HAP-1 (cell line): ENCODE measurements at regions not wholly inside any gene's neighbourhood (a gene's known extent, or its start where the extent isn't known, plus 50 kb on each side); places are given as distances from the start of the nearest gene placed in this dataset.

Experiments
- DNase-seq, 2 experiments: peaks; one replicate each; pipeline ENCODE4 v3.0.0-alpha.2; 2016 to 2020; ENCODE audit warnings: low spot score in 2 of 2
- H3K27me3 ChIP-seq: fragments of 250-450 bp; sonication (Bioruptor Pico); 2 replicates; pipeline ENCODE4 v1.5.1; 2020; ENCODE audit warnings: low read depth, mild to moderate bottlenecking, moderate library complexity
- H3K36me3 ChIP-seq: fragments of 250-450 bp; sonication (Bioruptor Pico); replicated peaks from 2 replicates; pipeline ENCODE4 v1.5.1; 2020; ENCODE audit warnings: mild to moderate bottlenecking
- H3K4me1 ChIP-seq: fragments of 250-450 bp; sonication (Bioruptor Pico); 2 replicates; pipeline ENCODE4 v1.5.1; 2020; ENCODE audit warnings: mild to moderate bottlenecking
- H3K4me3 ChIP-seq: fragments of 250-450 bp; sonication (Bioruptor Pico); 2 replicates; pipeline ENCODE4 v1.5.1; 2020; ENCODE audit warnings: mild to moderate bottlenecking, moderate library complexity
- H3K9me3 ChIP-seq: fragments of 250-450 bp; sonication (Bioruptor Pico); 2 replicates; pipeline ENCODE4 v1.5.1; 2020; ENCODE audit warnings: mild to moderate bottlenecking, moderate library complexity
- in situ Hi-C: fragments of 300-500 bp; cut with MboI; formaldehyde crosslinking; loops from 3 replicates; pipeline ENCODE4 v1.14.3; 2020; ENCODE audit warnings: low sequenced_read_pairs, inconsistent platforms, mixed read lengths

GRCh38 chr13:88097541-88097940 lies 426.4 kb downstream of the SLITRK5 start:
- DNase-seq, result no peak
- no peaks in the 10 kb centered on the region for H3K27me3 ChIP-seq
- H3K9me3 ChIP-seq, result no peaks in the 10 kb centered on the region
- H3K4me1 ChIP-seq, result no peaks in the 10 kb centered on the region
- H3K36me3 ChIP-seq, result no peaks in the 10 kb centered on the region
- no peak overlapping the region for H3K4me3 ChIP-seq
- in situ Hi-C loops, result no loop called here

DNA sequence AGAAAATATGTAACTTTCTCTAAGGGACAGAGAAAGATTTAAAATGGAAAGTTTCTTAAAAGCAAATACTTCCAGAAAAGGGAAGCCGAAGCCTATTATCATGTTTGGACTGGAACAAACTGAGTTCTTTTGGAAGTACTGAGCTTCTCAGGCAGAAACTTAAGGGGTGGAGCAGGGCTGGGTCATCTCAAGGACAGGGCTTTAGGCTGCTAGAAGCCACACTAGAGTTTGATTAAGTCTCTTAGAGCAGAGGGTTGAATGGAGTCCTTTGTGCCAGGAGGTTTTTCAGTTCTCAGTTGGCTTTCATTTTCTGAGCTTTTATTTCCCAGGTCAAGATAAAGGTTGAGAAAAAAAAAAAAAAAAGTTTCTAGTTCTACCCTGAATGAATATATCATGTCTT lies 432.7 kb downstream of the SLITRK5 start:
- Histone ChIP-seq H3K27me3 (no peaks in the 10 kb centered on the region), H3K9me3 (no peaks in the 10 kb centered on the region), H3K36me3 (no peaks in the 10 kb centered on the region), H3K4me1 (no peaks in the 10 kb centered on the region), H3K4me3 (no peak overlapping the region)
- no peak for DNase-seq
- in situ Hi-C loops, result no loop called here

DNA sequence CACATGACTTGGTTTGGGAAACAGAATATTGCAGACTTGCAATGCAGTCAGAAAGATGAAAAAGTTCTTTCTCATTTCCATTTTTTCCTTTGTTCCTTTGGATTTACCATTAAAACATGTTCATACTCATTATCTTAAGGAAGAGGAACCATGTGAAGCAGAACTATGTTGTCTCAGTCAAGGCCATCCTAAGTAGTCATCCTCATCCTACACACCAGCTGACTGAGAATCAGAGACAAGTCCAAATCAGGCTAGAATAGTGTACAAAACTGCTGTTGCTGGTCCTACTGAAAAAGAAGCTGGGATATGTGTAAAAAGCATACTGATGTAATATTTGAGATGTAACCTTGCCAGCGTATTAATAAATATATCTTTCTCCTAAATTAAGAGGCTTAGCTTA lies 433.4 kb downstream of the SLITRK5 start:
- H3K9me3 ChIP-seq, result no peaks in the 10 kb centered on the region
- in situ Hi-C loops, result no loop called here
- no peaks in the 10 kb centered on the region for H3K4me1 ChIP-seq
- no peak for DNase-seq
- no peak overlapping the region for H3K4me3 ChIP-seq
- no peaks in the 10 kb centered on the region for H3K36me3 ChIP-seq
- H3K27me3 ChIP-seq, result no peaks in the 10 kb centered on the region

GRCh38 chr13:88107570-88107969 lies 436.4 kb downstream of the SLITRK5 start:
- Histone ChIP-seq H3K4me1 (no peaks in the 10 kb centered on the region), H3K36me3 (no peaks in the 10 kb centered on the region), H3K9me3 (no peaks in the 10 kb centered on the region), H3K4me3 (no peak overlapping the region), H3K27me3 (no peaks in the 10 kb centered on the region)
- DNase-seq, result no peak
- in situ Hi-C loops, result no loop called here

- no peak for DNase-seq
- in situ Hi-C loops, result no loop called here
- Histone ChIP-seq H3K27me3 (no peaks in the 10 kb centered on the region), H3K36me3 (no peaks in the 10 kb centered on the region), H3K4me1 (no peaks in the 10 kb centered on the region), H3K9me3 (no peaks in the 10 kb centered on the region), H3K4me3 (no peak overlapping the region)
Observed at GRCh38 chr13:88112526-88112925, 441.4 kb downstream of the SLITRK5 start.

GRCh38 chr13:88115976-88116375 lies 444.8 kb downstream of the SLITRK5 start:
- in situ Hi-C loops, result no loop called here
- no peaks in the 10 kb centered on the region for H3K9me3 ChIP-seq
- H3K36me3 ChIP-seq, result no peaks in the 10 kb centered on the region
- H3K27me3 ChIP-seq, result no peaks in the 10 kb centered on the region
- DNase-seq, result no peak
- no peaks in the 10 kb centered on the region for H3K4me1 ChIP-seq
- H3K4me3 ChIP-seq, result no peak overlapping the region

- H3K9me3 ChIP-seq, result no peaks in the 10 kb centered on the region
- H3K4me3 ChIP-seq, result no peak overlapping the region
- in situ Hi-C loops, result no loop called here
- no peaks in the 10 kb centered on the region for H3K36me3 ChIP-seq
- H3K4me1 ChIP-seq, result no peaks in the 10 kb centered on the region
- no peaks in the 10 kb centered on the region for H3K27me3 ChIP-seq
- DNase-seq, result no peak
Observed at GRCh38 chr13:88118952-88119351, 447.8 kb downstream of the SLITRK5 start.

DNA sequence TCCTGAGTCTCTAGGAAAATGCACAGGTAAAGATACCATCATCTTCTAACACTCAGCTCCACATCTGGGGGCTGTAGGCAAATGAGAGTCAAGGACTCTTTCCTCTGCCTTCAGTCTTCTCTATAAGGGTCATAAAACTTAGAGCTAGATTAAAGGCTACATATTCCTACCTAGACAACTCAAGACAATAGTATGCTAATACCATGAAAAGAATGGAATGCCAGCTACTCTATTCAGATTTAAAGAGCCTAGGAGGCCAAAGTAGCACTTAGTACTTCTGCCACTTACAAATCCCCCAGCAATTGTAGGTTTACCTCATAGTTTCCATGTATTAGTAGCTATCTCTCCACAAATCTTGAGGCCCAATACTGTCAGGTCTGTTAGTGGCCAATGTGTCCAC lies 453.0 kb downstream of the SLITRK5 start:
- Histone ChIP-seq H3K4me3 (no peak overlapping the region), H3K9me3 (no peaks in the 10 kb centered on the region), H3K4me1 (no peaks in the 10 kb centered on the region), H3K27me3 (no peaks in the 10 kb centered on the region), H3K36me3 (no peaks in the 10 kb centered on the region)
- in situ Hi-C loops, result no loop called here
- no peak for DNase-seq

GRCh38 chr13:88125055-88125454 lies 453.9 kb downstream of the SLITRK5 start:
- in situ Hi-C loops, result no loop called here
- H3K27me3 ChIP-seq, result no peaks in the 10 kb centered on the region

GRCh38 chr13:88136098-88136790 lies 465.1 kb downstream of the SLITRK5 start:
- no peak for DNase-seq
- Histone ChIP-seq H3K4me3 (no peak overlapping the region), H3K9me3 (no peaks in the 10 kb centered on the region), H3K4me1 (no peaks in the 10 kb centered on the region), H3K36me3 (no peaks in the 10 kb centered on the region), H3K27me3 (no peaks in the 10 kb centered on the region)
- in situ Hi-C loops, result no loop called here

More at GRCh38 chr13:88125055-88125454, 453.9 kb downstream of the SLITRK5 start:
- no peaks in the 10 kb centered on the region for H3K9me3 ChIP-seq
- H3K4me1 ChIP-seq, result no peaks in the 10 kb centered on the region
- no peaks in the 10 kb centered on the region for H3K36me3 ChIP-seq
- no peak for DNase-seq
- H3K4me3 ChIP-seq, result no peak overlapping the region

GRCh38 chr13:88142653-88143052 lies 471.5 kb downstream of the SLITRK5 start:
- no peaks in the 10 kb centered on the region; the same call in 1 of the 2 replicates for H3K9me3 ChIP-seq
- no peak overlapping the region for H3K4me3 ChIP-seq
- no peaks in the 10 kb centered on the region for H3K27me3 ChIP-seq
- no peak for DNase-seq
- in situ Hi-C loops, result no loop called here
- H3K4me1 ChIP-seq, result no peaks in the 10 kb centered on the region
- H3K36me3 ChIP-seq, result no peaks in the 10 kb centered on the region

DNA sequence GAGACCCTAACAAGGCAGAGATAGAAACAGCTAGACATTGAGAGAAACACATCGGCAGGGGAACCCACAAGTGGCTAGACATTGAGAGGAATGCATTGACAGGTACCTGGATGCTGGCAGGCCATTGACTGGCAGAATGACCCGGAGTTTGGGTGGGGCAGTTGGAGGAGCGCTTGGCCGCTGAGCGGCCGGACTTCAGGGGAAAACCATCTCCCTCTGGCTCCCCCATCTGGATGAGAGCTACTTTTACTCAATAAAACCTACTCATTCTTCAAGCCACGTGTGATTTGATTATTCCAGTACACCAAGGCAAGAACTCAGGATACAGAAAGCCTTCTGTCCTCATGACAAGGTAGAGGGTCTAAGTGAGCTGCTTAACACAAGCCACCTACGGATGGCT lies 473.4 kb downstream of the SLITRK5 start:
- Histone ChIP-seq H3K4me1 (no peaks in the 10 kb centered on the region), H3K9me3 (no peaks in the 10 kb centered on the region; the same call in 1 of the 2 replicates), H3K36me3 (no peaks in the 10 kb centered on the region), H3K4me3 (no peak overlapping the region), H3K27me3 (no peaks in the 10 kb centered on the region)
- no peak for DNase-seq
- in situ Hi-C loops, result no loop called here

- H3K4me1 ChIP-seq, result no peaks in the 10 kb centered on the region
- H3K4me3 ChIP-seq, result no peak overlapping the region
- in situ Hi-C loops, result no loop called here
- H3K9me3 ChIP-seq, result no peaks in the 10 kb centered on the region
- H3K36me3 ChIP-seq, result no peaks in the 10 kb centered on the region
- no peaks in the 10 kb centered on the region for H3K27me3 ChIP-seq
- DNase-seq, result no peak
Observed at GRCh38 chr13:88153353-88153752, 482.2 kb downstream of the SLITRK5 start.

DNA sequence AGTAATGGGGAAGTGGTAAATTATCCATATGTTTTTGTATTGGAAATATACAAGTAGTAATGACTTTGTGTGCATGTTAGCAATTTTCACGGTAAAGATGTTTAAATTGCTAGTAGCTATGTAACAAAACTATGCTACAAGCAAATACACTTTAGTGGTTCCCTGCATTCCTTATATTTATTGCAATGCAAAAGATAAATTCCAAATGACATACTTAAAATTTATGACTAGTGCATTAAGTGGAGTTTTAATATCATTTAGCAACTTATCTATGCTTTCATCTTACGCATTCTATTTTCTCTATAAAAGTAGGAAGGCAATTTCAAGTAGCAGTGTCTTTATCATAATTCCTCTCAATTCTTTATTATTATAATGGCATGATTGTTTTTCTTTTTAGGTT lies 482.8 kb downstream of the SLITRK5 start:
- Histone ChIP-seq H3K4me1 (no peaks in the 10 kb centered on the region), H3K36me3 (no peaks in the 10 kb centered on the region), H3K4me3 (no peak overlapping the region), H3K27me3 (no peaks in the 10 kb centered on the region), H3K9me3 (no peaks in the 10 kb centered on the region)
- in situ Hi-C loops, result no loop called here
- DNase-seq, result no peak
